IPS-20b (cell line): ENCODE measurements at regions not wholly inside any gene's neighbourhood (a gene's known extent, or its start where the extent isn't known, plus 50 kb on each side); places are given as distances from the start of the nearest gene placed in this dataset.

Source experiments
- H3K27ac ChIP-seq: one replicate; pipeline ENCODE4 v1.5.1; 2013; ENCODE audit warnings: low read length
- H3K27me3 ChIP-seq: 2 replicates; pipeline ENCODE4 v1.6.1; 2013; ENCODE audit warnings: mild to moderate bottlenecking, low read length, inconsistent platforms; ENCODE audit not compliant: insufficient read depth
- H3K36me3 ChIP-seq: 2 replicates; pipeline ENCODE4 v1.6.1; 2013; ENCODE audit warnings: low read depth, mild to moderate bottlenecking, inconsistent platforms, low read length, moderate library complexity; ENCODE audit not compliant: insufficient read depth
- H3K4me1 ChIP-seq: 2 replicates; pipeline ENCODE4 v1.6.1; 2013; ENCODE audit warnings: mild to moderate bottlenecking, control low read depth, inconsistent platforms, low read length, moderate library complexity; ENCODE audit not compliant: insufficient read depth
- H3K4me3 ChIP-seq: 2 replicates; pipeline ENCODE4 v1.5.1; 2013; ENCODE audit warnings: mild to moderate bottlenecking, low read length, inconsistent platforms
- H3K9ac ChIP-seq: 2 replicates; pipeline ENCODE4 v1.6.1; 2013; ENCODE audit warnings: low read depth, mild to moderate bottlenecking, inconsistent platforms, low read length, moderate library complexity
- H3K9me3 ChIP-seq: 2 replicates; pipeline ENCODE4 v1.6.1; 2013; ENCODE audit warnings: mild to moderate bottlenecking, low read depth, low read length, inconsistent platforms; ENCODE audit not compliant: insufficient read depth

GRCh38 chr18:30527226-30527625, 515.3 kb downstream of the DSC3 start:
- H3K27me3 ChIP-seq: no peaks in the 10 kb centered on the region
- no peak overlapping the region for H3K9ac ChIP-seq
- H3K9me3 ChIP-seq: no peaks in the 10 kb centered on the region
- H3K36me3 ChIP-seq: no peaks in the 10 kb centered on the region
- peaks cover 10% of the 10 kb centered on the region for H3K4me1 ChIP-seq
- H3K27ac ChIP-seq: no peak overlapping the region
- no peak overlapping the region for H3K4me3 ChIP-seq

GRCh38 chr18:30522288-30522929, 520.1 kb downstream of the DSC3 start:
- H3K36me3 ChIP-seq: no peaks in the 10 kb centered on the region
- peak overlapping the region; percentile 15; the same call in 1 of the 2 replicates for H3K4me3 ChIP-seq
- H3K4me1 ChIP-seq: peaks cover 26% of the 10 kb centered on the region
- no peak overlapping the region for H3K27ac ChIP-seq
- no peaks in the 10 kb centered on the region for H3K27me3 ChIP-seq
- H3K9me3 ChIP-seq: no peaks in the 10 kb centered on the region
- peak overlapping the region; percentile 1; the same call in 1 of the 2 replicates for H3K9ac ChIP-seq

GRCh38 chr18:30514059-30514458, 528.5 kb downstream of the DSC3 start:
- Histone ChIP-seq H3K27ac (no peak overlapping the region), H3K4me1 (0 out of 2 replicates have a peak, but pooled peaks cover 3% of the 10 kb centered on the region), H3K9ac (no peak overlapping the region), H3K4me3 (no peak overlapping the region), H3K27me3 (no peaks in the 10 kb centered on the region), H3K9me3 (no peaks in the 10 kb centered on the region), H3K36me3 (no peaks in the 10 kb centered on the region)

- Histone ChIP-seq H3K36me3 (no peaks in the 10 kb centered on the region), H3K27ac (no peak overlapping the region), H3K9me3 (no peaks in the 10 kb centered on the region), H3K27me3 (no peaks in the 10 kb centered on the region), H3K4me3 (no peak overlapping the region), H3K9ac (no peak overlapping the region), H3K4me1 (no peaks in the 10 kb centered on the region)
Observed at GRCh38 chr18:30512872-30513271, 529.7 kb downstream of the DSC3 start.

- Histone ChIP-seq H3K4me1 (no peaks in the 10 kb centered on the region), H3K27ac (no peak overlapping the region), H3K9me3 (no peaks in the 10 kb centered on the region), H3K36me3 (no peaks in the 10 kb centered on the region), H3K4me3 (no peak overlapping the region), H3K9ac (no peak overlapping the region), H3K27me3 (no peaks in the 10 kb centered on the region)
Observed at GRCh38 chr18:30510882-30511281, 531.7 kb downstream of the DSC3 start.

- no peaks in the 10 kb centered on the region for H3K4me1 ChIP-seq
- no peak overlapping the region for H3K4me3 ChIP-seq
- H3K27ac ChIP-seq: no peak overlapping the region
- no peaks in the 10 kb centered on the region for H3K9me3 ChIP-seq
- H3K9ac ChIP-seq: no peak overlapping the region
- no peaks in the 10 kb centered on the region for H3K27me3 ChIP-seq
- H3K36me3 ChIP-seq: no peaks in the 10 kb centered on the region
Observed at GRCh38 chr18:30501594-30501993, 540.9 kb downstream of the DSC3 start.

- Histone ChIP-seq H3K4me3 (no peak overlapping the region), H3K4me1 (peaks cover 3% of the 10 kb centered on the region; the same call in 1 of the 2 replicates), H3K9ac (no peak overlapping the region), H3K27ac (no peak overlapping the region), H3K36me3 (no peaks in the 10 kb centered on the region), H3K9me3 (no peaks in the 10 kb centered on the region), H3K27me3 (no peaks in the 10 kb centered on the region)
Observed at GRCh38 chr18:30500240-30500945, 542.1 kb downstream of the DSC3 start.

- no peak overlapping the region for H3K4me3 ChIP-seq
- no peak overlapping the region for H3K9ac ChIP-seq
- H3K27me3 ChIP-seq: no peaks in the 10 kb centered on the region
- H3K9me3 ChIP-seq: no peaks in the 10 kb centered on the region
- no peaks in the 10 kb centered on the region for H3K36me3 ChIP-seq
- H3K4me1 ChIP-seq: peaks cover 6% of the 10 kb centered on the region; the same call in 1 of the 2 replicates
- H3K27ac ChIP-seq: no peak overlapping the region
Observed at GRCh38 chr18:30499721-30500120, 542.8 kb downstream of the DSC3 start.

- Histone ChIP-seq H3K27ac (no peak overlapping the region), H3K4me3 (no peak overlapping the region), H3K27me3 (no peaks in the 10 kb centered on the region), H3K9ac (no peak overlapping the region), H3K4me1 (peaks cover 6% of the 10 kb centered on the region), H3K9me3 (no peaks in the 10 kb centered on the region), H3K36me3 (no peaks in the 10 kb centered on the region)
Observed at GRCh38 chr18:30492552-30493129, 549.9 kb downstream of the DSC3 start.

- Histone ChIP-seq H3K36me3 (no peaks in the 10 kb centered on the region), H3K4me1 (peaks cover 6% of the 10 kb centered on the region), H3K27me3 (no peaks in the 10 kb centered on the region), H3K4me3 (no peak overlapping the region), H3K27ac (no peak overlapping the region), H3K9me3 (no peaks in the 10 kb centered on the region), H3K9ac (no peak overlapping the region)
Observed at GRCh38 chr18:30491815-30492551, 550.6 kb downstream of the DSC3 start.

- Histone ChIP-seq H3K4me3 (no peak overlapping the region), H3K36me3 (no peaks in the 10 kb centered on the region), H3K27me3 (no peaks in the 10 kb centered on the region), H3K27ac (no peak overlapping the region), H3K4me1 (no peaks in the 10 kb centered on the region; the same call in 1 of the 2 replicates), H3K9me3 (no peaks in the 10 kb centered on the region), H3K9ac (no peak overlapping the region)
Observed at GRCh38 chr18:30489890-30490643, 552.5 kb downstream of the DSC3 start.
